ENCODE measurements at regions not wholly inside any gene's neighbourhood (a gene's known extent, or its start where the extent isn't known, plus 50 kb on each side); places are given as distances from the start of the nearest gene placed in this dataset.

GRCh38 chr13:112124141-112124540, 57.2 kb downstream of the SOX1 start:
- no peak for DNase-seq (ENCODE audit: low spot score)

- DNase-seq (ENCODE audit: low spot score), result no peak
Observed at GRCh38 chr13:112127564-112128330, 60.8 kb downstream of the SOX1 start.

- no peak for DNase-seq (ENCODE audit: low spot score)
Observed at GRCh38 chr13:112128331-112128610, 61.3 kb downstream of the SOX1 start.

- no peak for DNase-seq (ENCODE audit: low spot score)
Observed at GRCh38 chr13:112130418-112130817, 63.5 kb downstream of the SOX1 start.

- DNase-seq (ENCODE audit: low spot score), result no peak
Observed at GRCh38 chr13:112131081-112131712, 64.2 kb downstream of the SOX1 start.

- DNase-seq (ENCODE audit: low spot score), result no peak
Observed at GRCh38 chr13:112131713-112132113, 64.8 kb downstream of the SOX1 start.

GRCh38 chr13:112132142-112132541, 65.2 kb downstream of the SOX1 start:
- DNase-seq (ENCODE audit: low spot score), result no peak

- DNase-seq (ENCODE audit: low spot score), result no peak
Observed at GRCh38 chr13:112132619-112133018, 65.7 kb downstream of the SOX1 start.

GRCh38 chr13:112133499-112134390, 66.8 kb downstream of the SOX1 start:
- no peak for DNase-seq (ENCODE audit: low spot score)

GRCh38 chr13:112134391-112135075, 67.6 kb downstream of the SOX1 start:
- no peak for DNase-seq (ENCODE audit: low spot score)

- no peak for DNase-seq (ENCODE audit: low spot score)
Observed at GRCh38 chr13:112136095-112136494, 69.1 kb downstream of the SOX1 start.

GRCh38 chr13:112137144-112137543, 70.2 kb downstream of the SOX1 start:
- no peak for DNase-seq (ENCODE audit: low spot score)

- no peak for DNase-seq (ENCODE audit: low spot score)
Observed at GRCh38 chr13:112140366-112140765, 73.4 kb downstream of the SOX1 start.

- DNase-seq (ENCODE audit: low spot score), result no peak
Observed at GRCh38 chr13:112141643-112142400, 74.9 kb downstream of the SOX1 start.

GRCh38 chr13:112142401-112142930, 75.5 kb downstream of the SOX1 start:
- no peak for DNase-seq (ENCODE audit: low spot score)

GRCh38 chr13:112143046-112143752, 76.2 kb downstream of the SOX1 start:
- no peak for DNase-seq (ENCODE audit: low spot score)

GRCh38 chr13:112143753-112144615, 77.0 kb downstream of the SOX1 start:
- no peak for DNase-seq (ENCODE audit: low spot score)

GRCh38 chr13:112144616-112145550, 77.9 kb downstream of the SOX1 start:
- DNase-seq (ENCODE audit: low spot score), result no peak
